NCI-H1105 (cell line): ENCODE measurements at regions not wholly inside any gene's neighbourhood (a gene's known extent, or its start where the extent isn't known, plus 50 kb on each side); places are given as distances from the start of the nearest gene placed in this dataset.
"Not testable (repeated sequence)": the region's sequence is repeated elsewhere in the genome, so short reads cannot be mapped to it uniquely, and the experiment has no call there.

Experiments used
- DNase-seq: peaks from one replicate; lab custom pipeline; 2025; lab: John Stamatoyannopoulos, UW

DNA sequence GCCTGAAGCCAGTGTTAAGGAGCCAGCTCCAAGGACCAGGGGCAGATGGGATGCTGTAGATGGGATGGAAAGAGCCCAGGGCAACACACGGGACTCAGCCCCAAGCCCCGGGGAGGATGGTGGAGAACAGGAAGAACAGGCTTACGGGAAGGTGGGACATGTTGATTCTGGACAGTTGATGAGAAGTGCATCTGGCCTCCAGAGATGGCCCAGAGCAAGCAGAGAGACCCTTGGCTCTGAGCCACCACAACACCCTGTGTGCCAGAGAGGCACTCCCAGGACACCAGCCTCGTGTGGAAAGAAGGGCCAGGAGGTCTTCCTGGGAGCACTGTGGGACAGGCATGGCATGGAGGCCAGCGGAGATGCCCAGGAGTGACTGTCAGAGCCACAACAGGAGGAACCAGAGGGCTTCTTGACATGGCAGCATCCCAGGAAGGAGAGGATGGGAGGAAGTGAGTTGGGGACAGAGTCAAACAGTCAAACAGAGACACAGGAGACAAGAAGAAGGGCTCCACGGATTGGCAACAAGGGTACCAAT is 156.3 kb upstream of the MVB12B start:
- no peak for DNase-seq

DNA sequence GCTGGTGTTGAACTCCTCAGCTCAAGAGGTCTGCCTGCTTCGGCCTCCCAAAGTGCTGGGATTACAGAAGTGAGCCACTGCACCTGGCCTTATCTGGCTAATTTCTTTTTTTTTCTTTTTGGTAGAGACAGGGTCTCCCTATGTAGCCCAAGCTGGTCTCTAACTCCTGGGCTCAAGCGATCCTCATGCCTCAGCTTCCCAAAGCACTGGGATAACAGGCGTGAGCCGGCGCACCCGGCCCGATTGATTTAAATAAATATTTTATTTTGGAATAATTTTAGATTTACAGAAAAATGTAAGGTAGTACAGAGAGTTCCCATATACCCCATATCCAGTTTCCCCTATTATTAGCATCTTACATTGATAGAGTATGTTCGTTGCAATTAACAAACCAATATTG is 155.0 kb upstream of the MVB12B start:
- DNase-seq, result no peak

DNA sequence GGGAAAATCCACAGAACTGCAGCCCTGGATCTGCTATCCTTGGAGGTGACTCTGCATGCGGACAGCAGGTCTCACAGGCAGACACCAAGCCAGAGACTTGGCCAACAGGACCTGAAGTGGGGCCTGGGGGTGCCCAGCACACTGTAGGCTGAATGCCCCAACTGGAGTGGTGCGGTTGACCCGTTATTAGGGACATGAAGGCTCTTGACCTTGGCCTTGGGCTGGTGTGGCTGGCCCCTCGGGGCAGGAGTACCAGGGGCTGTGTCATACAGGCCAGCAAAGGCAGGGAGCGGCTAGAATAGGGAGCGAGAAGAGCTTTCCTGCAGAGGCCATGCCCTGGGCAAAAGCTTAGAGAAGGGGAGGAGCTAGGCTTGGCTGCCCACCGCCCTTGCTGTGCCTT is 153.2 kb upstream of the MVB12B start:
- DNase-seq, result no peak

DNA sequence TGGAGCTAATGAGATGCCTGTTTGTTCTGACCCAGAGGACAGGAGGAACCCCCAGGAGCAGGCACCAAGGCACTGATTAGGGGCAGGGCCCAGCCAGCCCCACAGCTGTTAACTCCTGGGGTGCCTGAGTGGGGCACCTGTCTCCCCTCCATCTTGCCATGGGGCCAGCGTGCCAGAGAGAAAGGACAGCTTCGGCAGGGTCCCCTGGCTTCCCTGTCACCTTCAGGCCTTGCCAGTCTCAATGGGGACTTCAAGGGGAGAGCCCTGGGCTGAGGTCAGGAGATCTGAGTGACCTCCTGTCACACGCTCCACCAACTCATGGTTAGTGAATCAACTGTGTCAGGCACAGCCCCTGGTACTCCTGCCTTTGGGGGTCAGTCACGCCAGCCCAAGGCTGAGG is 152.7 kb upstream of the MVB12B start:
- DNase-seq, result no peak

DNA sequence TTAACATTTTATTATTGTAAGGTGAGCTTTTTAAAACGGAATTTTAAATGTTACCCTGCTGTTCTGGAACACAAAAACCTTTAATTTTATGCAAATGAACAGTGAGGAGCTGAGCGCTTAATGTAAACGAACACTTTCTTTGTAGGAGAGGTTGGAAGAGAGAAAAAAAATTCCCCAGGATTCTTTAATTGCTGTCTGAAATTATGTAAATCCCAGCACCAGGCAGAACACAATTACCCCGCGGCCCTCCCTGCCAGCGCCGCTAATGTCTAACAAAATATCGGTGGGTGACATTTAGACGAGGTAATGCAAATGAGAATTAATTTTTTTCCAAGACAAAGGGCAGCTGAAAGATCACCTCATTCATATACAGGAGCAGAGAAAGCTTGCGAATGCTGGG is 143.4 kb upstream of the MVB12B start:
- DNase-seq, result no peak

DNA sequence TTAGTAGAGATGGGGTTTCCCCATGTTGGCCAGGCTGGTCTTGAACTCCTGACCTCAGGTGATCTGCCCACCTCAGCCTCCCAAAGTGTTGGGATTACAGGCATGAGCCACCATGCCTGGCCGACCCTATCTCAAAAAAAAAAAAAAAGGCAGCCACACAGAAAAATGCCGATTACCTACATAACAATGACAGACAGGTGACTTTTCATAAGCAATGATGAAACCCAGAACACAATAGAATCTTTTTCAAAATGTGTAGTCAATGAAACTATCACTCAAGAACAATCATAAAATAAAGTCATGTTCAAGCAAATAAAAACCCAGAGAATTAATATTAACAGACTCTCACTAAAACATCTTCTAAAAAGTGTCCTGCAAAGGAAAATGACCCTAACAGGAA is 135.6 kb upstream of the MVB12B start:
- DNase-seq, result not testable (repeated sequence)

DNA sequence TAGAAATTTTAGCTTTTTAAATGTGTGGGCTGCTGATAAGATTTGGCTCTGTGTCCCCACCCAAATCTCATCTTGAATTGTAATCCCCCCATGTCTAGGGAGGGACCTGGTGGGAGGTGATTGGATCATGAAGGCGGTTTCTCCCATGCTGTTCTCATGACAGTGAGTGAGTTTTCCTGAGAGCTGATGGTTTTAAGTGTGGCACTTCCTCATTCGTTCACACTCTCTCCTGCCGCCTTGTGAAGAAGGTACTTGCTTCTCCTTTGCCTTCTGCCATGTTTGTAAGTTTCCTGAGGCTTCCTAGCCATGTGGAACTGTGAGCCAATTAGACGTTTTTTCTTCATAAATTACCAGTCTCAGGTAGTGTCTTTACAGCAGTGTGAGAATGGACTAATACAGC is 127.8 kb upstream of the MVB12B start:
- DNase-seq, result no peak

DNA sequence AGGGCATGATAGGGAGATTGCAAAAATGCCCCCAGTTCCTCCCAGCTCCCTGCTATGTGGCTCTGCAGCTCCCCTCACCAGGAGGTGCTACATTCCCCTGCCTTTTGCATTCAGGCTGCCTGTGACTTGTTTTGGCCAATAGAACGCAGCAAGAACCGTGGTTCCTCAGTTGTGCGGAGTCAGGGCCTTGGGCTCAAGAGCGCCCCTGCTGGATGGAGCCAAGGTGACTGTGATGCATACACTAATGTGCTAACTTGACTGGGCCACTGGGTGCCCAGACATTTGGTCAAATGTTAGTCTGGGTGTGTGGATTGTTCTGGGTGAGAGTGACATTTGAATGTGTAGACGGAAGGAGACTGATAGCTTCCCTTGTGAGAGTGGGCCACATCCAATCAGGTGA is 123.3 kb upstream of the MVB12B start:
- DNase-seq, result no peak

DNA sequence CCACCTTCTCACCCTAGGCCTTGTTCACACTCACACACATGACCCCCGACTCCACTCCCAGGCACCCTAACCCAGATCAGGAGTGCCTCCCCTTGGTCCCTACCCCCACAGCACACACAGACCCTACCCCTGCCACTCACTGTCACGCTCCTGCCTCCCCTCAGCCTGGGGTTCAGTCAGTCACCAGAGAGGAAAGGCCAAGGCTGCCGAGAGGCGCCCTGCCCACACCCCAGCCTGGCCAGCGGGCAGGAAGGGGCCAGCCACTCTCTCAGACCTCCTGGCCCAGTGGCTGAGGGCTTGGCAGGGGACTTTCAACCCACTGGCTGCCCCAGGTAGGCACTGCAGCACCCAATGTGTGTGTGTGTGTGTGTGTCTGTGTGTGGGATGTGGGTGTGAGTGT is 122.4 kb upstream of the MVB12B start:
- no peak for DNase-seq

DNA sequence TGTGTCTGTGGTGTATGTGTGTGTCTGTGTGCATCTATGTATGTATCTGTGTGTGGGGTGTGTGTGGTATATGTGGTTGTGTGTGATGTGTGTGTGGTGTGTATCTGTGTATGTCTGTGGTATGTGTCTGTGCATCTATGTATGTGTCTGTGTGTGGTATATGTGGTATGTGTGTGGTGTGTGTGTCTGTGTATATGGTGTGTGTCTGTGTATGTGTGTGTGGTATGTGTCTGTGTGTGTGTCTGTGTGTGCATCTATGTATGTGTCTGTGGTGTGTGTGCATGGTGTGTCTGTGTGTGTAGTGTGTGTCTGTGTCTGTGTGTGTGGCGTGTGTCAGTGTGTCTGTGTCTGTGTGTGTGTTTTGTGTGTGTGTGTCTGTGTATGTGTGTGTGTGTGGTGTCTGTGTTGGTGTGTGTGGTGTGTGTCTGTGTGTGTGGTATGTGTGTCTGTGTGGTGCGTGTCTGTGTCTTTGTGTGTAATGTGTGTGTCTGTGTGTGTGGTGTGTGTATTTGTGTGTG is 121.9 kb upstream of the MVB12B start:
- no peak for DNase-seq

DNA sequence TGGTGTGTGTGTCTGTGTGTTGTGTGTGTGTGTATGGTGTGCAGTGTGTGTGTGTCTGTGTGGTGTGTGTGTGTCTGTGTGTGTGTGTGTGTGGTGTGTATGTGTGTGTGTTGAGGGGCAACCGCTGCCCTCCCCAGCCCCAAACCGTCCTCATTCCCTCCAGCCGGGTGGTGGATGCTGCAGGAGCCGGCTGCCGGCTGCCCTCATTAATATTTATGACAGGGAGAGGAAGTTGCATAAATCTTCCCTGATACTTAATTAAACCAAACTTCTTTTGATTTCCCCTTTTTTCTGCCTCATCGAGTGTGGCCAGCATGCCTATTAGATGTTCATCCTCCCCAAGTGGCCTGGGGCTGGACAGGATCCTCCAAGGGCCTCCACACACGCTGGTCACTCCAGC is 121.4 kb upstream of the MVB12B start:
- DNase-seq, result no peak

DNA sequence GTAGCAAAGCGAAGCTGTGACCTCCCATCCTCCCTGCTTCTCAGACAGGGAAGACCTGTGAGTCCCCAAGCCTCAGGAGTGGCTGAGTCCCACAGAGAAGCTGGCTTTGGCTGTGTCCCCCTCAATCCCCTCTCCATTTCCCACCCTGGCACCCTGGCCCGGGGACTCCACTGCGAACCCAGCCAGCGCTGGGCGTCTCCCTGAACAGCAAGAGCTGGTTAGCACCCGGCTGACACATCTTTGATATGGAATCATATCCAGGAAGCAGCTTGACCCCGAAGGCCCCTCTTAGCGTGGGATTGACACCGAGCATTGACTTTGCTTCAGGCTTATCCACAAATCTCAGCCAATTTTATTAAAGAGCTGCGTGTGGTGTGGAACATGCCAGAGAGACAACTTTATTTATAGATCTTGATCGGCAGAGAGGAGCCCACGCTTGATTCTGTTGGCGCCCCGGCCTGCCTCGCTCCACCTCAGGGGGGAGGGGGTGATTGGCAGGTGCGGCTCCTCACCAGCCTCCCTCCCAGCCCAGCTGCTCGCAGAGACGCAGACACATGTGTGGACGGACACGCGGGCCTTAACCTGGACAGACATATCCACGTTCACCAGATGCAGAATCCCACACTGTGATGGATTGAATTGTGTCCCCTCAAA is 120.7 kb upstream of the MVB12B start:
- DNase-seq, result no peak

DNA sequence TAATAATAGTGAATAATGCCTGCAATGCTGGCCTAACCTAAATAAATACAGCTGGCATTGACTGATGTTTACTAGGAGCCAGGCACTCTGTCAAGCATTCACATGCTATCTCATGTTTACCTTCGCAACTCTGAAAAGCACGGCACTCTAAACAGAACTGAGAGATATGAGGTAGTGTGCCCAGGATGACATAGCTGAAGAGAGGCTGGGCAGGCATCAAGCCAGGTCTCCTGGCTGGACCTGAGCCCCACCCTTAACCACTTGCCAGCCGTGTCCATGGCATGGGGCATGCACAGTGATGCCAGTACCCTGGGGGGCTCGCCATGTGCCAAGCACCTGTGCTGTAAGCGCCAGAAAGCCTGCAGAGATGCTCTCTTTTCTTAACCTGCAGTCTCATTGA is 119.4 kb upstream of the MVB12B start:
- DNase-seq, result no peak

DNA sequence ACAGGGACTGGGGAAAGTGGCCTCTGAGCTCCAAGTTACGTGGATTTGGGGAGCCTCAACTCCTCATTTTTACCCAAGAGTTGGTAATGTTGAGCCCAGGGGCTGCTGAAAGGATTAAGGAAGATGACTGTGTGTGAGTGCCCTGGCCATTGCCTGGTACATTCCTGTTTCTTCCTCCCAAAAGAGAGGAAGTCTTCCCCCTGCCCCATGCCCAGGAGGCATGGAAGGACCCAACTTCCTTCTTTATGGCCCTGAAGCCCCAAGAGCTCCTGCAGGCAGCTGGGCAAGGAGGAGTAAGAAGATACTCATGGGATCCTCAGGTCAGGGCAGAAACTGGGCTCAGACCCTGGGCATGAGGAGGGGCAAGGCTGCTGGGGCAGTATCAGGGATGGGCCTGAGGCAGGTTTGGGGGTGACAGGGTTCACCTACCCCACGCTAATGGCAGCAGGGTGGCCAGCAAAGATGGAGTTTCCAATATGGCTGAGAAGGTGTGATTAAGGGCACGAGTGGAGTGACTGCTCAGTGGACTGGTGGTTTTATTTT is 118.3 kb upstream of the MVB12B start:
- DNase-seq, result no peak

DNA sequence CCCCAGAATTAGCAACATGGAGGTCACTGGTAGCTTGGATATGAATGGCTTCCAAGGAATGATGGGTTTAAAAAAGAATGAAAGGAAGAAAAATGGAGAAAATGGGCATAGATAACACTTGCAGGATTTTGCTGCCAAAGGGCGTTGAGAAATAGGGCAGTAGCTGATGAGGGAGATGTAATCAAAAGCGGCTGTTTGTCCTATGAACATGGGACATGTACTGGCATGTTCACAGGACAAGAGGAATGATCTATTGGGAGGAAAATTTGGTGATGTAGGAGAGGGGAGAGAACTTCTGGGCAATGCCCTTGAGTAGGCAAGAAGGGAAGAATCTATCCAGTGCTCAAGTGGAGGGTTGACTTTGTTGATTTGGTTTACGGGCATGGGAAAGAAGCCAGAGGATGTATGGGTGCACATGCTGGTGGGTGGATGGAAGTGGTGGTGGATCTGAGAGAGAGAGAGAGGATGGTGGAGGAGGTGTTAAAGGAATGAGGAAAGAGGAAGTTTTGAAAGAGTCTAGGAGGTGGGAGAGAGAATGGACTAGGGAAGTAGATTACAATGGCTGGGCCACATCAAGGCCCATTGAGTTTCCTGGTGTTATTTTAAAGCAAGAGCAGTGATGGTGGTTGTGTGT is 115.1 kb upstream of the MVB12B start:
- no peak for DNase-seq

DNA sequence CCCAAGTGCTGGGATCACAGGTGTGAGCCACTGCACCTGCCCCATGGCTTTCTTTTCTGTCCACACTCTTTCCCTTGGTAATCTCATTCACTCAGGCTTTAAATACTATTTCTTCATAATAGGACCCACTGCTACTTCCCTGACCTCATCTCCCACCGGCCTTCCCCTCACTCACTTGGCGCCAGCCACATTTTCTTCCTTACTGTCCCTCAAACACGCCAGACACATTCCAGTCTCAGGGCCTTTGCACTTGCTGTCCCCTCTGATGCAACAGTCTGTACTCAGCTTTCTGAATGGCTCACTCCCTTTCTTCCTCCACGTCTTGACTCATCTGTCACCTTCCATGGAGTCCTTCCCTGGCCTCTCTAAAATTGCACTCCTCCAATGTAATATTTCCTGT is 111.1 kb upstream of the MVB12B start:
- no peak for DNase-seq

DNA sequence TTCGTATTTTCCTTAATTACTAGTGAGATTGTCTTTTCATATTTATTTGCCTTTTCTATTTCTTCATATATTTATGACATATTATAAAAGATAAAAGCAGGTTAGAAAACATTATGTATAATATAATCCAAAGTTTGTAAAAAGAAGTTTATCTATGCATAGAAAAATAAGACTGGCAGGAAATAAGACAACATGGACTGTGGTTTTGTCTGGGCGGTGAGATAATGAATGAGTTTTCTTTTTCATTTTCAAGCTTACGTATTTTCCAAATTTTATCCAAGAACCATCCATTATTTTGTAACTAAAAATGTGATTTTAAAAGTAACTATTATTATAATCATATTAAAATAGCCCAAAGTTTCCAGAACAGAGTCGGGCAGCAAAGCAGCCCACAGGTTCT is 109.8 kb upstream of the MVB12B start:
- no peak for DNase-seq

DNA sequence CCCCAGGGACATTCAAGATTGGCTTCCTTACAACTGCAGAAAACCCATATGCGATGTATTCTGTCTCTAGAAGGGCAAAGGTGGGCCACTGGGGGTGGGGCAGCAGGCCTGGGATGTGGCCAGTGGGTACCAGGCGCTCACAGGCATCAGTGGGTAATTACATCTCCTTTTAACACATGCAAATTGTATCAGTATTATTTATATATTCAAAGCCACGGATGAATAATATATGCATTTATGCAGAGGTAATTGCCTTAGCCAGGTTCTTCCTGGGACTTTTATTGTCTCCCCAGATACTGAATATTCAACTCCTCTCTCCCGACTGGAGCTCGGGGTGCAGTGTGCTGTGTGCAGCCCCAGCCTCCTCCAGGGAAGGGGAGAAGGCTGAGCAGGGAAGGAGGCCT is 109.4 kb upstream of the MVB12B start:
- no peak for DNase-seq

DNA sequence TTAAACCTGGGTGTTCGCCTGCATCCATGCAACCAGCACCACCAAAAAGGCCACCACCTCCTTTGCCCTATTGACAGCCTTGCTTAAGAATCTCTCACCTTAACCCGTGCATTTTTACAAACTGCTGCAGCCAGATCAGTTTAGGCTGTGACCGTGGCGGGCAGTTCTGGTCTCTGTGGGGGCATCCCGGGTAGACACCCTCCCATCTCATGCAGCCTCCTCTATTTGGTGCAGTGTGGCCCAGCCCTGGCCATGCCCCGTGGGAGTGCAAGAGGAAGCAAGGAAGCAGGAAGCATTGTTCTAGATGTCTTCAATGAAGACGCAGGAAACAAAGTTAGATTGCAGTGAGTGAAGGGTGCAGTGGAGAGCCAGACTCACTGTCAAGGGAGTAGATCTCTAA is 108.8 kb upstream of the MVB12B start:
- DNase-seq, result no peak

DNA sequence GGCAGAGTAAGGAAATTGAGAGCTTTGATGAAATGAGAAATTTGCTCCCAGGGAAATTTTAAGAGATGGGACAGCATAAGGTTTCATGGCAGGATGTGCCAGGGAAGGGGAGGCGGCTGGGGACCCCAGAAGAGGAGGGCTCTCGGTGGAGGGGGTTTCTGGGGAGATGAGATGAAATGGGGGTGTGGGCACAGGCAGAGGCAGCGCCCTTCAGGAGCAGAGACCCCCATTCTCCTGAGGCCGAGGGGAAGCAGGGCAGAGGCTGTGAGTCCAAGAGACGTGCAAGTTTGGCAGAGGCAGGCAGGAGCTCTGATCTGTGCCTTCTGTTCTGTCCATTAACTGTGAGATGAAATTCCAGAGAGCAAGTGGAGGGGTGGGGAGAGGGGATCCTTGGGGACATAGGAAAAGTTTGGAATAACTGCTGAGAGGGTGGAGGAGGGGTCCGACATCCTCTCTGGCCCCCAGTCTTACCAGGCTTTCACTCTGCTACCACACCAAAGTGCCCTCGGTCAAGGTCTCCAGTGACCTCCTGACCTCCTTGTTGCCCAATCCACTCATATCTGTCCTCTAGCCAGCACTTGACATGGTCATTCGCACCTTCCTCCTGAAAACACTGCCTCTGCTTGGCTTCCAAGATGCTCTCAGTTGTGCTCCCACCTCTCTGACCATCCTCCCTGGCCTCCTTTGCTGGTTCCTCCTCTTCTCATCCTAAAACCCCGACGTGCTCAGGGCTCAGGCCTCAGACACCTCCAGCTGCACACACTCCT is 108.1 kb upstream of the MVB12B start:
- DNase-seq, result no peak

DNA sequence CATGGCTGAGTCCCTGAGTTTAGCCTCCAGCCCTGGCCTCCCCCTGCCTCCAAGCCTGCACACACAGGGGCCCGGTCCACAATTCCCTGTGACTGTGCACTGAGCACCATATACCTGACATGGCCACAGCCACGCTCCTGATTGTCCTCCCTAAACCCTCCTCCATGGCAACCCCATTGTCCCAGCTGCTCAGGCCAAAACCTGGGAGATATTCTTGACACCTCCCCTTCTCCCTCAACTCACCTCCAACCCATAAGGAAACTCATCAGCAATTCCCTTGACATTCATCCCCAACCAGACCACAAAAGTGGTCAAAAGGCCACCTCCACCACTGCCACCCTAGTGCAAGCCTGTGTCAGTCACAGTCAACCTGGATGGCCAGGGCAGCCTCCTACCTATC is 107.5 kb upstream of the MVB12B start:
- no peak for DNase-seq

DNA sequence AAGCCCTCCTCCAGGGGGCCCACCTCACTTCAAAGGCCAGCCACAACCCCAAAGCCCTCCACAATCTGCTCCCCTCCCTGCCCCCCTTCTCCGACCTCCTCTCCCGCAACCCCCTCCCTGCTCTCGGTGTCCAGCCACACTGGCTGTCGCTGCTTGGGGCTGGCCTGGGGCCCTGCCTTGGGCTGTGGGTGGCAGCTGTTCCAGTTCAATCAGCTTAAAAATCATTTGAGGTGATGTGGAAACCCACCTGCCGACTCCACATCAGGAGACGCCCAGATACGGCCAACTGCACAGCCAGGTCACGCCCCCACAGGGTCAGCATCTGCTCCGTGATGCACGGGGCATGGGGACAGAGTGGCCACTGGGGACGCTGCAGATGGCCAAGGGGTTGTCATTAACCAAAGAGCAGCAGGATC is 107.0 kb upstream of the MVB12B start:
- no peak for DNase-seq

DNA sequence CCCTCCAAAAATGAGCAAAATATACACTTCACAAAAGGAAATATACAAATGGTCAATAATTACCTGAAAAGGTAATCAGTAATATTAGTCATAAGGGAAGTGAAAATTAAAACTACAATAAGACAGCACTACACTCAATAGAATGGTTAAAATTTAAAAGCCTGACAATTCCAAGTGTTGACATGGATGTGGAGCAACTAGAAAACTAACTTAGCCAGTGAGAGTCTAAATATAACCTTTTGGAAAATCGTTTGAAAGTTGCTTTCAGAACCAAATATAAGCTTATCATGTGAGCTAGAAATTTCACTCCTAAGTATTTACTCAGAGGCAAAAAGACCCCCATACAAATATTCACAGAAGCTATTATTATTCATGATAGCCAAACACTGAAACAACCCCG is 105.1 kb upstream of the MVB12B start:
- no peak for DNase-seq
